ENCODE measurements at regions not wholly inside any gene's neighbourhood (a gene's known extent, or its start where the extent isn't known, plus 50 kb on each side); places are given as distances from the start of the nearest gene placed in this dataset.

GRCh38 chr11:116055064-116055463 is 550.8 kb upstream of the CADM1 start:
- TF ChIP-seq CTCF (IDR thresholded peaks at IDR 0.05), result no peak
- no peak for TF ChIP-seq POLR2A (IDR thresholded peaks at IDR 0.05)

All from esophagus squamous epithelium (tissue), 4 donors.